PC-9 (cell line): ENCODE measurements at regions not wholly inside any gene's neighbourhood (a gene's known extent, or its start where the extent isn't known, plus 50 kb on each side); places are given as distances from the start of the nearest gene placed in this dataset.

Experiments used
- BruUV-seq: library from RNA; stranded (reverse); fragments of 400-500 nt; replicated peaks from 2 replicates; lab custom pipeline; 2021; lab: Mats Ljungman, UMichigan
- CTCF ChIA-PET: fragments of 300-600 bp; sonication (Branson Sonifier 250); formaldehyde crosslinking; loops from one replicate; lab custom pipeline; 2022; ENCODE audit warnings: antibody characterized with exemption; lab: Charles Lee
- POLR2A ChIA-PET: fragments of 300-600 bp; sonication (Branson Sonifier 250); formaldehyde crosslinking; loops from one replicate; lab custom pipeline; 2022; ENCODE audit warnings: antibody characterized with exemption; ENCODE audit not compliant: unreplicated experiment; lab: Charles Lee
- DNase-seq, 2 experiments: peaks; one replicate each; pipeline versions ENCODE4 v3.0.0 to v3.0.0-alpha.2; 2015 to 2022; ENCODE audit warnings: mixed read lengths in 1 of 2
- H2AFZ ChIP-seq: fragments of 200-600 bp; sonication (generic); 2 replicates; pipeline ENCODE4 v1.8.1; 2017; ENCODE audit warnings: antibody characterized with exemption
- H3F3A ChIP-seq: fragments of 200-600 bp; sonication (generic); 2 replicates; pipeline ENCODE4 v1.8.1; 2017; ENCODE audit warnings: antibody characterized with exemption, mild to moderate bottlenecking, low read depth; ENCODE audit not compliant: insufficient read depth
- H3K27ac ChIP-seq: fragments of 200-600 bp; sonication (generic); 2 replicates; pipeline ENCODE4 v1.6.1; 2016; ENCODE audit warnings: mixed run types
- H3K27me3 ChIP-seq: fragments of 200-600 bp; sonication (generic); 2 replicates; pipeline ENCODE4 v1.6.1; 2016; ENCODE audit warnings: low read depth, mixed run types; ENCODE audit not compliant: insufficient read depth
- H3K36me3 ChIP-seq: fragments of 200-600 bp; sonication (generic); 2 replicates; pipeline ENCODE4 v1.6.1; 2016; ENCODE audit warnings: low read depth, mixed run types
- H3K4me1 ChIP-seq: fragments of 200-600 bp; sonication (generic); replicated peaks from 2 replicates; pipeline ENCODE4 v1.6.1; 2016; ENCODE audit warnings: mixed run types; ENCODE audit not compliant: insufficient read depth
- H3K4me2 ChIP-seq: fragments of 200-600 bp; sonication (generic); 2 replicates; pipeline ENCODE4 v1.6.1; 2017; ENCODE audit warnings: mixed run types
- H3K4me3 ChIP-seq: fragments of 200-600 bp; sonication (generic); 2 replicates; pipeline ENCODE4 v1.6.1; 2016; ENCODE audit warnings: mixed run types
- H3K79me2 ChIP-seq: fragments of 200-600 bp; sonication (generic); 2 replicates; pipeline ENCODE4 v1.6.1; 2017; ENCODE audit warnings: low read depth, mixed run types
- H3K9me2 ChIP-seq: fragments of 200-600 bp; sonication (generic); 2 replicates; pipeline ENCODE4 v1.8.1; 2017; ENCODE audit warnings: mild to moderate bottlenecking; ENCODE audit not compliant: insufficient read depth
- H3K9me3 ChIP-seq: fragments of 200-600 bp; sonication (generic); 2 replicates; pipeline ENCODE4 v1.8.1; 2016; ENCODE audit warnings: low read depth; ENCODE audit not compliant: insufficient read depth
- H4K20me1 ChIP-seq: fragments of 200-600 bp; sonication (generic); 2 replicates; pipeline ENCODE4 v1.8.1; 2017; ENCODE audit not compliant: insufficient read depth
- EZH2 ChIP-seq: fragments of 200-600 bp; sonication (generic); IDR thresholded peaks from 2 replicates; pipeline ENCODE4 v1.8.0; 2017; ENCODE audit warnings: antibody characterized with exemption, low read depth
- intact Hi-C: fragments of 100-400 bp; cut with micrococcal nuclease; formaldehyde crosslinking; loops from one replicate; pipeline ENCODE4 v1.10.0; 2022; ENCODE audit not compliant: unreplicated experiment
- TF ChIP-seq, protein P1 (sequence below): fragments of 200-600 bp; sonication (generic); conservative IDR thresholded peaks from 2 replicates; pipeline ENCODE4 v1.6.1; 2017; ENCODE audit warnings: mixed run types, antibody characterized with exemption, mild to moderate bottlenecking, moderate library complexity

DNA sequence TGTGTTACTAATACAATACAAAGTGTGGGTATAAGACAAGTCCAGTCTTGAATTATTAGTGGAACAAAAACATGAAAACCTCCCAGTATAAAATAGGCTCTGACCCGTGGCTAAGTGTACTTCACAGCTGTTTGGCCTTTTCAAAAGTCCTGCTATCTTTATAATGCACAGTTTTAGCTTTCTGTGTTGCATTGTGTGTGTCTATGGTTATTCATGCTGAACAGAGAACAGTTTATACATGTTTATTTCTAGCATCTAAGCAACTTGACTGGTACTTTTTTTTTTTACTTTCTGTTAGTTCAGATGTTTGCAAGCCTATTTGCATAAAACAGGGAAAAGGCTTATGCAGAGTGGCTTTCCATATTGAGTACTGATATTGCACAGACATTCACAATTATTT, 119.2 kb upstream of the CCN2 start:
- BruUV-seq, result no TSS peak
- Histone ChIP-seq H3F3A (no peaks in the 10 kb centered on the region), H3K9me3 (0 out of 2 replicates have a peak, but pooled peaks cover 3% of the 10 kb centered on the region), H2AFZ (no peak overlapping the region), H3K27ac (no peak overlapping the region), H3K27me3 (no peaks in the 10 kb centered on the region), H3K4me3 (no peak overlapping the region), H3K4me2 (no peak overlapping the region), H3K79me2 (no peaks in the 10 kb centered on the region), H3K36me3 (no peaks in the 10 kb centered on the region), H3K9me2 (no peaks in the 10 kb centered on the region), H4K20me1 (no peaks in the 10 kb centered on the region; the same call in 1 of the 2 replicates), H3K4me1 (no peaks in the 10 kb centered on the region)
- ChIA-PET POLR2A (no interaction called here), CTCF (no interaction called here)
- TF ChIP-seq EZH2, result no peak
- TF ChIP-seq, protein P1, sequence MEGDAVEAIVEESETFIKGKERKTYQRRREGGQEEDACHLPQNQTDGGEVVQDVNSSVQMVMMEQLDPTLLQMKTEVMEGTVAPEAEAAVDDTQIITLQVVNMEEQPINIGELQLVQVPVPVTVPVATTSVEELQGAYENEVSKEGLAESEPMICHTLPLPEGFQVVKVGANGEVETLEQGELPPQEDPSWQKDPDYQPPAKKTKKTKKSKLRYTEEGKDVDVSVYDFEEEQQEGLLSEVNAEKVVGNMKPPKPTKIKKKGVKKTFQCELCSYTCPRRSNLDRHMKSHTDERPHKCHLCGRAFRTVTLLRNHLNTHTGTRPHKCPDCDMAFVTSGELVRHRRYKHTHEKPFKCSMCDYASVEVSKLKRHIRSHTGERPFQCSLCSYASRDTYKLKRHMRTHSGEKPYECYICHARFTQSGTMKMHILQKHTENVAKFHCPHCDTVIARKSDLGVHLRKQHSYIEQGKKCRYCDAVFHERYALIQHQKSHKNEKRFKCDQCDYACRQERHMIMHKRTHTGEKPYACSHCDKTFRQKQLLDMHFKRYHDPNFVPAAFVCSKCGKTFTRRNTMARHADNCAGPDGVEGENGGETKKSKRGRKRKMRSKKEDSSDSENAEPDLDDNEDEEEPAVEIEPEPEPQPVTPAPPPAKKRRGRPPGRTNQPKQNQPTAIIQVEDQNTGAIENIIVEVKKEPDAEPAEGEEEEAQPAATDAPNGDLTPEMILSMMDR, result no peak
- intact Hi-C loops, result no loop called here
- DNase-seq, result peak in 1 of 2 experiments; percentile 29

DNA sequence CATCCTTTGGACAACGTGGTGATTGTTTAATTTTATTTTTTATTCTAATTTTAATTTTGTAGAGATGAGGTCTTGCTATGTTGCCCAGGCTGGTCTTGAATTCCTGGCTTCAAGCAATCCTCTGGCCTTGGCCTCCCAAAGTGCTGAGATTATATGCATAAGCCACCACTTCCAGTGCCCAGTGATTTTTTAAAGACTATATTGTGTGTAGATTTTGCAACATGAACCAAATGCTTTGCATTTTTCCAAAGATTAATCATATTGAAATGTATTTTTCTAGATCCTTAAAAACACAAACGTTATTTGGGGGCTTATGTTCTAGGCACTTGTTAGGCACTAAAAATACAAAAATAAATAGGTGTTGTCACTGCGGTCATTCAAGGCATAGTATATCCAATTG, 117.6 kb upstream of the CCN2 start:
- Histone ChIP-seq H3K36me3 (no peaks in the 10 kb centered on the region), H4K20me1 (no peaks in the 10 kb centered on the region; the same call in 1 of the 2 replicates), H3F3A (no peaks in the 10 kb centered on the region), H2AFZ (peak overlapping the region; percentile 69; the same call in 1 of the 2 replicates), H3K27me3 (no peaks in the 10 kb centered on the region), H3K4me1 (0 out of 2 replicates have a peak, but pooled peaks cover 4% of the 10 kb centered on the region), H3K27ac (no peak overlapping the region), H3K79me2 (no peaks in the 10 kb centered on the region), H3K9me3 (0 out of 2 replicates have a peak, but pooled peaks cover 3% of the 10 kb centered on the region), H3K4me3 (no peak overlapping the region), H3K9me2 (no peaks in the 10 kb centered on the region), H3K4me2 (no peak overlapping the region)
- no TSS peak for BruUV-seq
- CTCF ChIA-PET, result no interaction called here
- POLR2A ChIA-PET, result no interaction called here
- DNase-seq, result no peak
- intact Hi-C loops, result no loop called here
- TF ChIP-seq, protein P1, result no peak
- no peak for TF ChIP-seq EZH2

DNA sequence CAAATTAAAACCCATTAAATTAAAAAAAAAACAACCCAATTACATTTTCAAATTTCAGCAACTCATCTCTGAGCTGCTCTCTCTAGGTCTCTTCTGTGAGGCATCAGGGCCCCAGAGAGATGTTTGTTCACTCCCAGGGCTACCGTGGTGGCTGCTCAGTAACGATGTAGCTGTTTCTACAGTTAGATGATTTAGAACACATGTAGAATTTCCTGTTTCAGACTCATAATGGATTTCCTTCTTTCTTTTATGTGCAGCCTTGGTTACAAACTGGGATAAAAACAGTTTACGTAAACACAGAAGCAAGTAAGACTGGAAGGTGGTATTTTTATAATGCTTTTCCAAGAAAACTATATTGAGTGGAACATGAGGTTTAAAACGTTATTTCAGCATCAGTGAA, 116.1 kb upstream of the CCN2 start:
- Histone ChIP-seq H3K79me2 (no peaks in the 10 kb centered on the region), H3K27ac (no peak overlapping the region), H3K4me3 (no peak overlapping the region), H3F3A (no peaks in the 10 kb centered on the region), H3K9me3 (0 out of 2 replicates have a peak, but pooled peaks cover 3% of the 10 kb centered on the region), H3K27me3 (no peaks in the 10 kb centered on the region), H3K36me3 (no peaks in the 10 kb centered on the region), H3K9me2 (no peaks in the 10 kb centered on the region), H4K20me1 (no peaks in the 10 kb centered on the region; the same call in 1 of the 2 replicates), H3K4me2 (no peak overlapping the region), H2AFZ (peak overlapping the region; percentile 20; the same call in 1 of the 2 replicates), H3K4me1 (0 out of 2 replicates have a peak, but pooled peaks cover 6% of the 10 kb centered on the region)
- no TSS peak for BruUV-seq
- ChIA-PET CTCF (no interaction called here), POLR2A (no interaction called here)
- peak in 1 of 2 experiments; percentile 26 for DNase-seq
- intact Hi-C loops, result no loop called here
- TF ChIP-seq EZH2, result no peak
- TF ChIP-seq, protein P1, result no peak
